Keratinocyte (primary cell): ENCODE measurements at regions not wholly inside any gene's neighbourhood (a gene's known extent, or its start where the extent isn't known, plus 50 kb on each side); places are given as distances from the start of the nearest gene placed in this dataset.

Source experiments
- DNase-seq: peaks from one replicate; pipeline ENCODE4 v3.0.0-alpha.2; 2011; ENCODE audit warnings: low read depth, missing footprints, low spot score
- FAIRE-seq: peaks from 2 replicates; lab custom pipeline; 2011; peaks lifted over from hg19 to GRCh38; lab: Jason Lieb, UNC
- H2AFZ ChIP-seq: 2 replicates; pipeline ENCODE4 v1.6.0; 2012; ENCODE audit warnings: low read length, control low read depth, inconsistent platforms; ENCODE audit not compliant: control insufficient read depth
- H3K27ac ChIP-seq: 2 replicates; pipeline ENCODE4 v1.5.1; 2011; ENCODE audit warnings: low read length; ENCODE audit not compliant: control insufficient read depth, insufficient read depth
- H3K27me3 ChIP-seq: 3 replicates; pipeline ENCODE4 v1.6.0; 2011; ENCODE audit warnings: low read length; ENCODE audit not compliant: control insufficient read depth, insufficient read depth; ENCODE audit errors: extremely low read depth
- H3K36me3 ChIP-seq, 2 experiments: 2 replicates in 1 of 2; 3 replicates in 1 of 2; pipeline ENCODE4 v1.5.1; 2011; ENCODE audit warnings: low read length in 2 of 2, mild to moderate bottlenecking in 1 of 2; ENCODE audit not compliant: control insufficient read depth in 2 of 2, insufficient read depth in 2 of 2; ENCODE audit errors: extremely low read depth in 1 of 2
- H3K4me1 ChIP-seq: 3 replicates; pipeline ENCODE4 v1.5.1; 2011; ENCODE audit warnings: low read length; ENCODE audit not compliant: control insufficient read depth, insufficient read depth; ENCODE audit errors: extremely low read depth
- H3K4me2 ChIP-seq: 3 replicates; pipeline ENCODE4 v1.6.0; 2011; ENCODE audit warnings: low read depth, low read length; ENCODE audit not compliant: control insufficient read depth, insufficient read depth; ENCODE audit errors: extremely low read depth
- H3K4me3 ChIP-seq, 3 experiments: fragments of 200-600 bp in 1 of 3; sonication (generic) in 1 of 3; 2 replicates in 2 of 3; 3 replicates in 1 of 3; pipeline ENCODE4 v1.5.1; 2011 to 2016; ENCODE audit warnings: low read length in 3 of 3, mild to moderate bottlenecking in 3 of 3, control low read depth in 2 of 3, inconsistent platforms in 1 of 3, low read depth in 1 of 3, mixed read lengths in 1 of 3, mixed run types in 1 of 3, moderate library complexity in 1 of 3; ENCODE audit not compliant: control insufficient read depth in 2 of 3, insufficient read depth in 2 of 3; ENCODE audit errors: extremely low read depth in 1 of 3
- H3K79me2 ChIP-seq: 2 replicates; pipeline ENCODE4 v1.6.0; 2012; ENCODE audit warnings: low read length; ENCODE audit not compliant: control insufficient read depth, insufficient read depth
- H3K9ac ChIP-seq: 3 replicates; pipeline ENCODE4 v1.6.0; 2011; ENCODE audit warnings: low read length; ENCODE audit not compliant: control insufficient read depth, insufficient read depth; ENCODE audit errors: extremely low read depth
- H3K9me1 ChIP-seq: 3 replicates; pipeline ENCODE4 v1.6.0; 2011; ENCODE audit warnings: low read length; ENCODE audit not compliant: control insufficient read depth, insufficient read depth; ENCODE audit errors: extremely low read depth
- H3K9me3 ChIP-seq: 2 replicates; pipeline ENCODE4 v1.5.1; 2012; ENCODE audit warnings: low read depth, low read length; ENCODE audit not compliant: control insufficient read depth
- H4K20me1 ChIP-seq: 3 replicates; pipeline ENCODE4 v1.6.0; 2011; ENCODE audit warnings: low read length; ENCODE audit not compliant: control insufficient read depth, insufficient read depth; ENCODE audit errors: extremely low read depth
- CTCF ChIP-seq, 3 experiments: IDR thresholded peaks in 1 of 3; conservative IDR thresholded peaks in 1 of 3; optimal IDR thresholded peaks in 1 of 3; 2 replicates in 2 of 3; 3 replicates in 1 of 3; pipeline versions ENCODE3 to v1.5.1; 2011; ENCODE audit warnings: low read length in 3 of 3, mild to moderate bottlenecking in 3 of 3, moderate library complexity in 2 of 3, control low read depth in 1 of 3, inconsistent platforms in 1 of 3; ENCODE audit not compliant: insufficient read depth in 2 of 3; ENCODE audit errors: extremely low read depth in 1 of 3
- EZH2 ChIP-seq: IDR thresholded peaks from one replicate; pipeline ENCODE4 v1.6.1; 2012; ENCODE audit warnings: inconsistent platforms, mild to moderate bottlenecking, low read length, moderate library complexity
- dilution Hi-C: fragments of 300-500 bp; cut with MboI; formaldehyde crosslinking; loops from one replicate; pipeline ENCODE4 v1.7.0; 2020; ENCODE audit warnings: low sequenced_read_pairs; ENCODE audit not compliant: extremely low pct_ligation_motif_present

- Histone ChIP-seq H3K4me2 (no peak overlapping the region), H2AFZ (no peak overlapping the region), H3K9me1 (no peaks in the 10 kb centered on the region), H3K9ac (no peak overlapping the region), H3K36me3 (no peaks in the 10 kb centered on the region), H3K27ac (no peak overlapping the region), H3K79me2 (no peaks in the 10 kb centered on the region), H3K4me1 (no peaks in the 10 kb centered on the region), H3K9me3 (peaks cover 2% of the 10 kb centered on the region), H3K27me3 (no peaks in the 10 kb centered on the region), H3K4me3 (no peak overlapping the region), H4K20me1 (no peaks in the 10 kb centered on the region)
- TF ChIP-seq CTCF (optimal IDR thresholded peaks at IDR 0.05 in 1 of 3, IDR thresholded peaks at IDR 0.05 in 1 of 3, conservative IDR thresholded peaks at IDR 0.05 in 1 of 3; ENCODE audit: extremely low read depth in 1 of 3, insufficient read depth in 2 of 3, low read length in 3 of 3) (no peak), EZH2 (no peak)
- dilution Hi-C loops = no loop called here
- DNase-seq = no peak
- FAIRE-seq = no peak
Measured at GRCh38 chr14:85054178-85054577, 475.8 kb upstream of the FLRT2 start.

GRCh38 chr14:85056267-85056666 lies 473.7 kb upstream of the FLRT2 start:
- Histone ChIP-seq H3K9ac (no peak overlapping the region), H3K27ac (no peak overlapping the region), H2AFZ (no peak overlapping the region), H4K20me1 (no peaks in the 10 kb centered on the region), H3K27me3 (no peaks in the 10 kb centered on the region), H3K4me2 (no peak overlapping the region), H3K4me3 (no peak overlapping the region), H3K9me1 (no peaks in the 10 kb centered on the region), H3K9me3 (peaks cover 2% of the 10 kb centered on the region), H3K36me3 (no peaks in the 10 kb centered on the region), H3K79me2 (no peaks in the 10 kb centered on the region), H3K4me1 (no peaks in the 10 kb centered on the region)
- no peak for FAIRE-seq
- TF ChIP-seq CTCF (optimal IDR thresholded peaks at IDR 0.05 in 1 of 3, IDR thresholded peaks at IDR 0.05 in 1 of 3, conservative IDR thresholded peaks at IDR 0.05 in 1 of 3; ENCODE audit: extremely low read depth in 1 of 3, insufficient read depth in 2 of 3, low read length in 3 of 3) = no peak
- dilution Hi-C loops = no loop called here
- DNase-seq = no peak
